Activated T-cell treated with anti-CD3 and anti-CD28 coated beads for 1 hour (primary cell): ENCODE measurements at regions not wholly inside any gene's neighbourhood (a gene's known extent, or its start where the extent isn't known, plus 50 kb on each side); places are given as distances from the start of the nearest gene placed in this dataset.

ENCODE experiments used
- DNase-seq: peaks from one replicate; pipeline ENCODE4 v3.0.0-alpha.2; 2020; ENCODE audit warnings: low read depth

- no peak for DNase-seq
Measured at GRCh38 chr5:1706021-1706420, 93.6 kb downstream of the MRPL36 start.

- DNase-seq: no peak
Measured at GRCh38 chr5:1704676-1705075, 95.0 kb downstream of the MRPL36 start.

- no peak for DNase-seq
Measured at GRCh38 chr5:1704266-1704665, 95.4 kb downstream of the MRPL36 start.

GRCh38 chr5:1703352-1704050 is 96.1 kb downstream of the MRPL36 start:
- no peak for DNase-seq

- DNase-seq: no peak
Measured at GRCh38 chr5:1702318-1702717, 97.3 kb downstream of the MRPL36 start.

GRCh38 chr5:1701884-1702283 is 97.8 kb downstream of the MRPL36 start:
- no peak for DNase-seq

- no peak for DNase-seq
Measured at GRCh38 chr5:1701216-1701864, 98.3 kb downstream of the MRPL36 start.

GRCh38 chr5:1699394-1699793 is 100.2 kb downstream of the MRPL36 start:
- no peak for DNase-seq

GRCh38 chr5:1698589-1699316 is 100.9 kb downstream of the MRPL36 start:
- DNase-seq: no peak

- DNase-seq: no peak
Measured at GRCh38 chr5:1692381-1692780, 107.3 kb downstream of the MRPL36 start.

- no peak for DNase-seq
Measured at GRCh38 chr5:1687301-1687970, 112.2 kb downstream of the MRPL36 start.

GRCh38 chr5:1686016-1686802 is 113.4 kb downstream of the MRPL36 start:
- DNase-seq: no peak

- no peak for DNase-seq
Measured at GRCh38 chr5:1685066-1685465, 114.6 kb downstream of the MRPL36 start.

- no peak for DNase-seq
Measured at GRCh38 chr5:1681955-1682354, 117.7 kb downstream of the MRPL36 start.

GRCh38 chr5:1673042-1673677 is 126.5 kb downstream of the MRPL36 start:
- DNase-seq: no peak

- no peak for DNase-seq
Measured at GRCh38 chr5:1672396-1672795, 127.2 kb downstream of the MRPL36 start.

GRCh38 chr5:1671351-1671750 is 128.3 kb downstream of the MRPL36 start:
- no peak for DNase-seq

- DNase-seq: no peak
Measured at GRCh38 chr5:1670351-1670750, 129.3 kb downstream of the MRPL36 start.

- no peak for DNase-seq
Measured at GRCh38 chr5:1669276-1670155, 130.1 kb downstream of the MRPL36 start.

GRCh38 chr5:1668141-1668721 is 131.4 kb downstream of the MRPL36 start:
- no peak for DNase-seq
